HS-5 (cell line): ENCODE measurements at regions not wholly inside any gene's neighbourhood (a gene's known extent, or its start where the extent isn't known, plus 50 kb on each side); places are given as distances from the start of the nearest gene placed in this dataset.

Experiments
- DNase-seq: peaks from one replicate; pipeline ENCODE4 v3.0.0-alpha.2; 2012; ENCODE audit warnings: low read depth

DNA sequence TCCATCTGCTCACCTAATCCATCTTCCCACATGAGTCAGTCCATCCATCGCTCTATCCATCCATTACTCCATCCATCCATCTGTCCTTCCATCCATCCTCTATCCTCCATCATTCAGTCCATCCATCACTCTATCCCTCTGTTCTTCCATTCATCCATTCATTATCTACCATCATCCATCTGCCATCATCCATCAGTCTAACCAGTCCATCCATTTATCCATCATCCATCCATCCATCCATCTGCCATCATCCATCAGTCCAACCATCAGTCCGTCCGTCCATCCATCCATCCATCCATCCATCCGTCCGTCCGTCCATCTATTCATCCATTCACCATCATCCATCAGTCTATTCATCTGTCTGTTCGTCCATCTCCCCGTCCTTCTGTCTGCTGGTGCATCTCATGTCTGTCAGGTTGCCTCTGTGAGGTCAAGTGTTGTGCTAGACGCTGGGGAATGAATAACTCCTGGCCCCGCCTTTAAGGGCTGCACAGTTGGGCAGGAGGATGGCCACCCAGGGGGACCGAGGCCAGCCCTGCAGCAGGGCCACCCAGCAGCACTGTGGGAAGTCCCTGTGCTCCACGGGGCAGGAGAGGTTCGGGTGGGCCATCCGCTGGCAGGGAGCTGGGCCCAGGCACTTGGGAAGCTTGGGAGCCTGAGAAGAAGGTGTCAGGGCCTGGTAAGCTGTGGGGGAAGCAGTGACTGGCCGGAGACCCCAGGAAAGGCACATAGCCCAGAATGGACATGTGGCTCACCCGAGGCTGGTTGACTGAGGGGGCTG lies 137.1 kb downstream of the CTTN start:
- no peak for DNase-seq

- DNase-seq, result no peak
These were observed 137.9 kb downstream of the CTTN start for GRCh38 chr11:70536051-70536877.

DNA sequence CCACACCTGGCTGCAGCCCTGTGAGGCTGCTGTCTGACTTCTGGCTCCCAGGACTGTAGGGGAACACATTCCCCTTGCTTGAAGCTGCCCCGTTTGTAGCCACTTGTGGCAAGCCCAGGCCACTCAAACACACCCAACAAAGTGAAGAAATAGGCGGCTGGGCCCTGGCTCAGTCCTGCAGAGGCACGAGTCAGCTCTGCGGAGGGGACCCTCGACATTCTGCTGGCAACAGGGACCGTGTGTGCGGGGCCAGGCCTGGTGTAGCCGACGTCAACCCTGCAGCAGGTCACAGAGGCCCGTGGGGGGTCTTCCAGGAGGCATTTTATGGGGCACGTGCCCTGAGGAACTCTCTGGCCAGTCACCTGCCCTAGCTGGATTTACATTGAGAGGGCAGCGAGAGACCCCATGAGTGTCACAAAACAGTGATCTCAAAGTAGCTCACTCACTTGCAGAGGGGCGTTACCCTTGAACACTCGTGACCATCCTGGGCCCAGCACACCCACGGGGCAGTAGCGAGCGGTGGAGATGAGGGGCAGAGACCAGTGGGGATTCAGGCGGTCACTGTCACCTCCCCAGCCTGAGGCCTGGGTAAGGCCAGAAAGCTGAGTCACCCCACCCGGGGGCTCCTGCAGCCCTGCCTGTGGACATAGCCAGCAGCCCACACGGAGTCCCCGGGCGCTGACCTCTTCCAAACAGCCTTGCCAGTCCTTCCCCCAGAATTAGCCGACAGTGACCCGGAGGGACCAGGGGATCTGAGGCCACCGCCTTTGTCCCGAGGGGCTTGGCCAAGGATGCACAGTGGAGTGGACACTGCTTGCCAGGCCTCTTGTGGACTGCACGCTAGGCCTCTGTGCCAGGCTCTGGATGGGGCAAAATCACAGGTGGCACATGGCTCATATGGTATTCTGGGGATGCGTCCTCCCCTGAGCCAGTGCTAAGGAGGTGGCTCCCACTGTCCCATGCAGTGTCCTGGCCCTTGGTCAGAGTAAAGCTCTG lies 139.5 kb downstream of the CTTN start:
- no peak for DNase-seq

DNA sequence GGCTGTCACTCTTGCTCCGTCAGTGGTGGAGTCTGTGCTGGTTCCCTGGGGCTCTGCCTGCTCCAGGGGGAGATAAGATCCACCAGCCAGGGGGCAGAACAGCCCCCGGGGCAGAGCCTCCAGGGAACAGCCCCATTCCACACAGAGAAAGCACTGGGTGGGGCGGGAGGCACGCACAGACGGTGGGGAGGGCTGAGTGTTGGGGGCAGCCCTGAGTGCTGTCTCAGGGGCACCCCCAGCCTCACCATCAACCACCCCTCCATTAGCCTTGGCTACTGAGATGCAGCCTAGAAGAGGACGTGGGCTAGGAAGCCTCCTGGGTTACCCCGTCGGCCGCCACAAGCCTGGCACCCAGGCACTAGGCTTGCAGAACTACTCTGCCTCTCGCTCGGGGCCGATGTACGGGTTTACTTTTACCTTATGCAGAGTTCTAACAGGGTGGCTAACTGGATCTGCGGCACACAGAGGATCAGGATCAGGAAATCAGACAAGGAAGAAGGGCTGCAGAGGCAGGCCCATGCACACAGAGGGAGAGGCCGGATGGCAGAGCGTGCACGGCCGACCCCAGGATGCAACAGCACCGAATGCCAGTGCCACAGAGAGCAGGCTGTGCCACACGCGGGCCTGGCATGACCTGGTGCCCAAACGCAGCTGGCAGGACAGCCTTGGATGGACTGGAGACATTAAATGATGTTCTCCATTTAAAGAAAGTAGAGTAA lies 140.5 kb downstream of the CTTN start:
- no peak for DNase-seq

GRCh38 chr11:70539360-70540095 lies 141.2 kb downstream of the CTTN start:
- DNase-seq, result no peak

- DNase-seq, result no peak
These were observed 141.9 kb downstream of the CTTN start for GRCh38 chr11:70540196-70540595.

GRCh38 chr11:70541176-70541575 lies 142.8 kb downstream of the CTTN start:
- no peak for DNase-seq

DNA sequence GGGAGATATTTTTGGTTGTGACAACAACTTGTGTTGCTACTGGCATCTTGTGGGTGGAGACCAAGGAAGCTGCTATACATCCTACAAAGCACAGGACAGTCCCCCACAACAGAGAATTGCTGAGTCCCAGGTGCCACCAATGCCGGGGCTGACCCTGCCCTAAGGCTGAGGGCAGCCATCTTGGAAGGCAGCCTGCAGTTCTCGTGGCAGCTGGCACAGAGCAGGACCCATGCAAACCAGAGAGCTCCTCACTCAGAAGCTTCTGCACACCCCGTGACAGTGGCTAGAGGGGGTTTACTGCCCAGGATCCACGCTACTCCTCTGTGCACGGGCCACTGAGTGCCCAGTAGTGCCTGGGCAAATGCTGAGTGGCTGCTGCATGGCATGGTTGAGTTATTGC lies 143.4 kb downstream of the CTTN start:
- no peak for DNase-seq

GRCh38 chr11:70542406-70542805 lies 144.1 kb downstream of the CTTN start:
- no peak for DNase-seq

GRCh38 chr11:70542811-70543210 lies 144.5 kb downstream of the CTTN start:
- DNase-seq, result no peak

GRCh38 chr11:70543611-70544010 lies 145.3 kb downstream of the CTTN start:
- DNase-seq, result no peak

DNA sequence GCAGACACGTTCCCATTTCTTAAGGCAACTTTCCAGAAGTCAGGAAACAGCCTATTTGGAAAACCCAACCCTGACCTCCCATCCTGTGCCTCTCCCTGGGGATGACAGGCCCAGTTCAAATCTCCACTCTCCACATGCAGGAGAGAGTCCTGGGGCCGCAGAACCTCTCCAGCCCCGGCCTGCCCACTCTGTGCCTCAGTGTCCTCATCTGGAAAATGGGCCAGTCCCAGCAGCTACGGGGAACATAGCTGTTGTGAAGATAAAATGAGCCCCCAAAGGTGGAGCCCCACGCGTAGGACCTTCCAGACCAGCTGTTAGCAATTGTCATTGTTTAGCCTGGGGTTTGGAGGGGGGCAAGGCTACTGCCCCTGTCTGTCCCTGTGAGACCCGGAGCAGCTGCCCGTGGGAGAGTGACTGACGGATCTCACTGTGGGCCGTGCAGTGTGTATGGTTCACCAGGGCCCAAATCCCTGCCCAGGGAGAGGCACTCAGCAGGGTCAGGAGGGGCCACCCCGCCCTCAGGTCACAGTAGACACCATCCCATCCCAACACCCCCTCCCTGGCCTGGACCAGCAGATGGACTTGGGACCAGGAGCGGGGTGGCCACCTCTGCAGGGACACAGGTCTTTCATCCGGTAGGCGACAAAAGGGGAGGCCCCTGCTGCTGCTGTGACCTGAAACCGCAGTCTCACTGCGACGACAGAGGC lies 145.9 kb downstream of the CTTN start:
- DNase-seq, result no peak

- DNase-seq, result no peak
These were observed 146.7 kb downstream of the CTTN start for GRCh38 chr11:70544774-70545609.

DNA sequence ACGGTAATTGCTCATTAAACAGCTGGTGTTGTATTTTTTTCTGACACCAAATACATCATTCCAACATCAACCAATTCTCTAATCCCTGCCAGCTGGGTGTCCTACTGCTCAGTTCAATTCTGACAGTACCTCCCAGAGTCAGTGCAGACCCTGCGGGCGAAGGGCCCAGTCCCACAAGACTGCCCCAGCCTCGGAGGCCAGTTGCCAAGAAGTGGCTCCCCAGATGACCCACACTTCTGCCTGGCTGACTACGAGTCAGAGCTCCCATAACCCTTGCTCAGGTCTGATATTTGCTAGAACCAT lies 147.2 kb downstream of the CTTN start:
- no peak for DNase-seq

GRCh38 chr11:70546191-70546940 lies 148.0 kb downstream of the CTTN start:
- no peak for DNase-seq

GRCh38 chr11:70547386-70547785 lies 149.1 kb downstream of the CTTN start:
- no peak for DNase-seq

GRCh38 chr11:70547821-70548670 lies 149.7 kb downstream of the CTTN start:
- no peak for DNase-seq

- no peak for DNase-seq
These were observed 150.6 kb downstream of the CTTN start for GRCh38 chr11:70548976-70549375.
